H1 (cell line): ENCODE measurements at regions not wholly inside any gene's neighbourhood (a gene's known extent, or its start where the extent isn't known, plus 50 kb on each side); places are given as distances from the start of the nearest gene placed in this dataset.

Experiments used
- CTCF ChIA-PET: fragments of 300-600 bp; sonication (Branson Sonifier 250); formaldehyde crosslinking; loops from one replicate; lab custom pipeline; 2021; ENCODE audit not compliant: partially characterized antibody; lab: Charles Lee
- POLR2A ChIA-PET: fragments of 300-600 bp; sonication (Branson Sonifier 250); formaldehyde crosslinking; loops from one replicate; lab custom pipeline; 2021; ENCODE audit warnings: inconsistent platforms; ENCODE audit not compliant: partially characterized antibody; lab: Charles Lee
- DNase-seq, 2 experiments: peaks; one replicate each; pipeline versions ENCODE4 v3.0.0 to v3.0.0-alpha.2; 2010 to 2022; ENCODE audit warnings: low spot score in 2 of 2, low read depth in 1 of 2, mixed read lengths in 1 of 2
- FAIRE-seq: peaks from 2 replicates; lab custom pipeline; 2011; peaks lifted over from hg19 to GRCh38; lab: Jason Lieb, UNC
- H2AFZ ChIP-seq: 2 replicates; pipeline ENCODE4 v1.8.1; 2012; ENCODE audit warnings: low read length, inconsistent platforms
- H2AK5ac ChIP-seq: 2 replicates; pipeline ENCODE4 v1.6.1; 2013; ENCODE audit warnings: low read depth, low read length
- H2BK120ac ChIP-seq: replicated peaks from 2 replicates; pipeline ENCODE3; 2013; ENCODE audit warnings: low read depth, low read length, inconsistent platforms
- H2BK12ac ChIP-seq: 2 replicates; pipeline ENCODE4 v1.6.1; 2013; ENCODE audit warnings: low read depth, low read length
- H2BK15ac ChIP-seq: 2 replicates; pipeline ENCODE4 v1.6.1; 2013; ENCODE audit warnings: low read length
- H2BK20ac ChIP-seq: 2 replicates; pipeline ENCODE4 v1.6.1; 2013; ENCODE audit warnings: low read length
- H2BK5ac ChIP-seq: 2 replicates; pipeline ENCODE4 v1.6.1; 2013; ENCODE audit warnings: low read depth, low read length
- H3K14ac ChIP-seq: 2 replicates; pipeline ENCODE4 v1.6.1; 2013; ENCODE audit warnings: inconsistent platforms; ENCODE audit not compliant: insufficient read length
- H3K18ac ChIP-seq: 2 replicates; pipeline ENCODE4 v1.6.1; 2013; ENCODE audit warnings: low read length; ENCODE audit errors: extremely low read depth
- H3K23ac ChIP-seq: 2 replicates; pipeline ENCODE4 v1.6.1; 2013; ENCODE audit warnings: inconsistent platforms; ENCODE audit not compliant: insufficient read length
- H3K23me2 ChIP-seq: 2 replicates; pipeline ENCODE4 v1.6.1; 2013; ENCODE audit warnings: low read depth, low read length
- H3K27ac ChIP-seq: 2 replicates; pipeline ENCODE4 v1.6.1; 2011; ENCODE audit warnings: low read depth, low read length, inconsistent platforms
- H3K27me3 ChIP-seq, 4 experiments: replicated peaks in 1 of 4; 1 replicate in 1 of 4; 2 replicates in 3 of 4; pipeline versions ENCODE4 v1.6.1 to v1.8.1; 2011 to 2013; ENCODE audit warnings: low read length in 3 of 4, mild to moderate bottlenecking in 3 of 4, inconsistent platforms in 2 of 4, mixed read lengths in 2 of 4, moderate library complexity in 1 of 4; ENCODE audit not compliant: control insufficient read depth in 3 of 4, insufficient read depth in 3 of 4; ENCODE audit errors: extremely low read depth in 1 of 4
- H3K36me3 ChIP-seq, 4 experiments: 2 replicates each; pipeline versions ENCODE4 v1.6.1 to v1.8.1; 2011 to 2013; ENCODE audit warnings: mild to moderate bottlenecking in 4 of 4, low read length in 3 of 4, moderate library complexity in 2 of 4, control low read depth in 1 of 4, inconsistent platforms in 1 of 4; ENCODE audit not compliant: insufficient read depth in 4 of 4, control insufficient read depth in 2 of 4
- H3K4ac ChIP-seq: replicated peaks from 2 replicates; pipeline ENCODE3; 2013; ENCODE audit warnings: low read length, low read depth, mixed read lengths, inconsistent platforms; ENCODE audit not compliant: insufficient read length
- H3K4me1 ChIP-seq, 4 experiments: replicated peaks in 1 of 4; 1 replicate in 1 of 4; 2 replicates in 3 of 4; pipeline versions ENCODE4 v1.6.1 to v1.8.1; 2011 to 2013; ENCODE audit warnings: low read length in 3 of 4, inconsistent platforms in 2 of 4, mixed read lengths in 1 of 4; ENCODE audit not compliant: insufficient read depth in 4 of 4, control insufficient read depth in 3 of 4
- H3K4me2 ChIP-seq, 2 experiments: 2 replicates each; pipeline versions ENCODE4 v1.6.1 to v1.8.1; 2011 to 2013; ENCODE audit warnings: low read depth in 2 of 2, low read length in 2 of 2, control low read depth in 1 of 2, inconsistent platforms in 1 of 2, mild to moderate bottlenecking in 1 of 2; ENCODE audit not compliant: insufficient read depth in 1 of 2
- H3K4me3 ChIP-seq, 4 experiments: fragments of 200-600, 300-600 bp in 1 of 4; sonication (generic), shearing (Covaris generic), sonication (Bioruptor Twin) in 1 of 4; 2 replicates each; pipeline versions ENCODE4 v1.5.1 to v1.8.1; 2011 to 2016; ENCODE audit warnings: low read length in 4 of 4, low read depth in 3 of 4, control low read depth in 2 of 4, inconsistent platforms in 2 of 4, mild to moderate bottlenecking in 2 of 4, mixed read lengths in 1 of 4, moderate library complexity in 1 of 4; ENCODE audit not compliant: insufficient read depth in 2 of 4; ENCODE audit errors: extremely low read depth in 1 of 4
- H3K56ac ChIP-seq: replicated peaks from 2 replicates; pipeline ENCODE3; 2013; ENCODE audit warnings: low read depth, mild to moderate bottlenecking, mixed read lengths, low read length, inconsistent platforms; ENCODE audit not compliant: insufficient read length
- H3K79me1 ChIP-seq: 2 replicates; pipeline ENCODE4 v1.6.1; 2013; ENCODE audit warnings: low read depth, low read length, control low read depth
- H3K79me2 ChIP-seq, 2 experiments: 2 replicates each; pipeline versions ENCODE4 v1.6.1 to v1.8.1; 2012 to 2013; ENCODE audit warnings: low read length in 2 of 2, mild to moderate bottlenecking in 2 of 2, inconsistent platforms in 1 of 2; ENCODE audit not compliant: insufficient read depth in 2 of 2, control insufficient read depth in 1 of 2
- H3K9ac ChIP-seq, 4 experiments: replicated peaks in 1 of 4; 1 replicate in 1 of 4; 2 replicates in 3 of 4; pipeline versions ENCODE4 v1.6.1 to v1.8.1; 2011 to 2013; ENCODE audit warnings: low read depth in 3 of 4, low read length in 3 of 4, control low read depth in 2 of 4, mild to moderate bottlenecking in 2 of 4, moderate library complexity in 2 of 4, inconsistent platforms in 1 of 4; ENCODE audit errors: extremely low read depth in 1 of 4
- H3K9me3 ChIP-seq, 2 experiments: 2 replicates each; pipeline versions ENCODE4 v1.6.1 to v1.8.1; 2012 to 2013; ENCODE audit warnings: mild to moderate bottlenecking in 2 of 2, moderate library complexity in 2 of 2, control low read depth in 1 of 2, inconsistent platforms in 1 of 2, low read depth in 1 of 2, low read length in 1 of 2, mixed read lengths in 1 of 2; ENCODE audit not compliant: insufficient read depth in 2 of 2
- H4K20me1 ChIP-seq, 2 experiments: replicated peaks in 1 of 2; 2 replicates each; pipeline versions ENCODE3 to v1.8.1; 2011 to 2013; ENCODE audit warnings: inconsistent platforms in 2 of 2, low read length in 2 of 2, mild to moderate bottlenecking in 1 of 2; ENCODE audit not compliant: insufficient read depth in 2 of 2, control insufficient read depth in 1 of 2
- H4K5ac ChIP-seq: 2 replicates; pipeline ENCODE4 v1.6.1; 2013; ENCODE audit warnings: low read length, low read depth, mixed read lengths, inconsistent platforms; ENCODE audit not compliant: insufficient read length
- H4K8ac ChIP-seq: 2 replicates; pipeline ENCODE4 v1.8.0; 2013; ENCODE audit warnings: mild to moderate bottlenecking, moderate library complexity, low read length, inconsistent platforms; ENCODE audit not compliant: insufficient read depth; ENCODE audit errors: extremely low read depth
- H4K91ac ChIP-seq: replicated peaks from 2 replicates; pipeline ENCODE3; 2013; ENCODE audit warnings: low read length, mixed read lengths, inconsistent platforms; ENCODE audit not compliant: insufficient read length
- CBX5 ChIP-seq: fragments of 300-800, 300-1000 bp; sonication (generic); IDR thresholded peaks from 2 replicates; pipeline ENCODE4 v1.7.1; 2016; ENCODE audit warnings: antibody characterized with exemption, low read length, low read depth
- CEBPB ChIP-seq: IDR thresholded peaks from 2 replicates; pipeline ENCODE4 v1.6.1; 2012; ENCODE audit warnings: low read depth, low read length
- CREB1 ChIP-seq: IDR thresholded peaks from 2 replicates; pipeline ENCODE4 v1.6.1; 2012; ENCODE audit warnings: inconsistent platforms
- CTCF ChIP-seq, 3 experiments: IDR thresholded peaks; 1 replicate in 2 of 3; 2 replicates in 1 of 3; pipeline versions ENCODE4 v1.5.1 to v1.6.1; 2011; ENCODE audit warnings: low read length in 3 of 3, mild to moderate bottlenecking in 3 of 3, inconsistent platforms in 2 of 3, low read depth in 1 of 3, moderate library complexity in 1 of 3; ENCODE audit not compliant: insufficient read depth in 1 of 3; ENCODE audit errors: control extremely low read depth in 1 of 3
- FOSL1 ChIP-seq: IDR thresholded peaks from 2 replicates; pipeline ENCODE4 v1.6.1; 2011; ENCODE audit warnings: mild to moderate bottlenecking, low read depth, low read length, moderate library complexity; ENCODE audit not compliant: insufficient read depth
- GABPA ChIP-seq: IDR thresholded peaks from 2 replicates; pipeline ENCODE4 v1.6.1; 2011; ENCODE audit warnings: mild to moderate bottlenecking, low read length, moderate library complexity, borderline replicate concordance; ENCODE audit not compliant: insufficient read depth
- KDM5A ChIP-seq: fragments of 200-600 bp; IDR thresholded peaks from 2 replicates; pipeline ENCODE4 v1.7.1; 2012; ENCODE audit warnings: mild to moderate bottlenecking, low read length, inconsistent platforms, mixed read lengths
- PHF8 ChIP-seq: fragments of 200-600 bp; sonication (generic); conservative IDR thresholded peaks from 2 replicates; pipeline ENCODE4 v1.7.1; 2012; ENCODE audit warnings: low read depth, mild to moderate bottlenecking, inconsistent platforms, low read length, moderate library complexity
- RFX5 ChIP-seq: IDR thresholded peaks from 2 replicates; pipeline ENCODE4 v1.6.1; 2011; ENCODE audit warnings: low read depth, low read length, improper control_type of control experiment, borderline replicate concordance
- SP2 ChIP-seq: IDR thresholded peaks from 2 replicates; pipeline ENCODE4 v1.6.1; 2012; ENCODE audit warnings: mild to moderate bottlenecking, low read length, inconsistent platforms
- WGBS, 2 experiments: shearing (Covaris generic) in 1 of 2; methylation state at CpG; one replicate each; pipeline versions ENCODE4 v1.1.6 to v1.1.7; 2013 to 2015; ENCODE audit warnings: low lambda C conversion rate in 2 of 2, mixed read lengths in 2 of 2, inconsistent platforms in 1 of 2, low coverage in 1 of 2, missing lambda C conversion rate in 1 of 2; ENCODE audit not compliant: insufficient replicate concordance in 2 of 2, insufficient coverage in 1 of 2, insufficient read length in 1 of 2; ENCODE audit errors: extremely low coverage in 1 of 2, missing lambda C conversion rate in 1 of 2; 5-methylcytosine and 5-hydroxymethylcytosine counted together

DNA sequence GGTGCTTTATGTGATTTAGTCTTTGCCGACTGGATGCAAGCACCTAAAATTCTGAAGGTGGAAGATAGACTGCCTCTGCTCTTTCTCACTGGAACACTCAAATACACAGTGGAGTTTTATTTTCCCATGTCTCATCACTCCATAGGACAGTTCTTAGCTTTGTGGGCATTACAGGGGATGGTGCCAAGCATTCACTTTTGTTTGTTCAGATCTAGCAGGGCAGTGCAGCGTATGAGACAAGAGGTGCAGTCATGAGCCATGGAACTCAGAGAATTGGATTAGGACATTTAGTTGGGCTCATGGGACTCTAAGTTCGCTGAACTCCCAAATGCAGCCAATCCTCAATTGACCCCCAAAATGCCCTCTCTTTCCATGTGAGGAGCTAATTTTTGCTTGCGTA is 1136.9 kb upstream of the PRKX start:
- Histone ChIP-seq H3K27me3 (no peaks in the 10 kb centered on the region), H3K79me1 (no peaks in the 10 kb centered on the region), H3K56ac (no peak overlapping the region), H3K79me2 (no peaks in the 10 kb centered on the region), H3K4me2 (no peak overlapping the region), H4K20me1 (no peaks in the 10 kb centered on the region), H3K4me1 (no peaks in the 10 kb centered on the region), H3K14ac (no peak overlapping the region), H3K36me3 (no peaks in the 10 kb centered on the region), H3K23ac (no peak overlapping the region), H3K4me3 (no peak overlapping the region), H4K91ac (no peak overlapping the region), H2BK15ac (no peak overlapping the region), H3K18ac (no peak overlapping the region), H2AFZ (no peak overlapping the region), H2BK120ac (no peak overlapping the region), H3K9me3 (no peaks in the 10 kb centered on the region), H2AK5ac (no peak overlapping the region), H3K23me2 (no peaks in the 10 kb centered on the region), H4K8ac (no peak overlapping the region), H4K5ac (no peak overlapping the region), H2BK20ac (no peak overlapping the region), H3K27ac (no peak overlapping the region), H3K4ac (no peak overlapping the region), H3K9ac (no peak overlapping the region), H2BK5ac (no peak overlapping the region), H2BK12ac (no peak overlapping the region)
- no peak for TF ChIP-seq FOSL1
- TF ChIP-seq CEBPB: no peak
- TF ChIP-seq SP2: no peak
- no peak for TF ChIP-seq GABPA
- TF ChIP-seq PHF8: no peak
- no peak for TF ChIP-seq CREB1
- TF ChIP-seq CTCF (IDR thresholded peaks at IDR 0.05; ENCODE audit: control extremely low read depth in 1 of 3, insufficient read depth in 1 of 3, low read depth in 1 of 3, low read length in 3 of 3): no peak
- TF ChIP-seq RFX5: no peak
- no peak for TF ChIP-seq KDM5A
- no peak for TF ChIP-seq CBX5
- no peak for FAIRE-seq
- ChIA-PET CTCF (no interaction called here), POLR2A (no interaction called here)
- 97% methylated on average over 3 of the region's 4 CpGs; no CpG with 5 or more reads in 1 of the 2 experiments for WGBS, 2 experiments
- DNase-seq: no peak
